NT2/D1 (cell line): ENCODE measurements at regions not wholly inside any gene's neighbourhood (a gene's known extent, or its start where the extent isn't known, plus 50 kb on each side); places are given as distances from the start of the nearest gene placed in this dataset.

Experiments used
- SUZ12 ChIP-seq: IDR thresholded peaks from 2 replicates; pipeline ENCODE4 v1.6.1; 2011; ENCODE audit not compliant: insufficient read length, insufficient read depth; ENCODE audit errors: extremely low read depth
- YY1 ChIP-seq: IDR thresholded peaks from 2 replicates; pipeline ENCODE4 v1.6.1; 2011; ENCODE audit not compliant: insufficient read length, insufficient read depth

GRCh38 chr1:76023669-76024435 lies 50.7 kb upstream of the ST6GALNAC3 start:
- TF ChIP-seq SUZ12, result no peak
- TF ChIP-seq YY1, result no peak
